Liver (tissue), 8 donors: ENCODE measurements at regions not wholly inside any gene's neighbourhood (a gene's known extent, or its start where the extent isn't known, plus 50 kb on each side); places are given as distances from the start of the nearest gene placed in this dataset.

Source experiments
- DNase-seq: peaks from one replicate; pipeline ENCODE4 v3.0.0-alpha.2; 2017; ENCODE audit warnings: low spot score
- H3K27ac ChIP-seq, 2 donors: one replicate each; pipeline ENCODE4 v1.7.0; 2013; ENCODE audit warnings: inconsistent platforms in 2 of 2, low read length in 2 of 2, control low read depth in 1 of 2, low read depth in 1 of 2, mild to moderate bottlenecking in 1 of 2
- H3K27me3 ChIP-seq, 4 donors: one replicate each; pipeline versions ENCODE4 v1.6.1 to v1.7.0; 2013; ENCODE audit warnings: low read length in 3 of 4, inconsistent platforms in 1 of 4, mild to moderate bottlenecking in 1 of 4, moderate library complexity in 1 of 4; ENCODE audit not compliant: control insufficient read depth in 4 of 4, insufficient read depth in 4 of 4
- H3K36me3 ChIP-seq, 4 donors: one replicate each; pipeline versions ENCODE4 v1.6.1 to v1.7.0; 2013; ENCODE audit warnings: low read length in 3 of 4, mild to moderate bottlenecking in 3 of 4, low read depth in 1 of 4, moderate library complexity in 1 of 4; ENCODE audit not compliant: control insufficient read depth in 4 of 4, insufficient read depth in 3 of 4
- H3K4me1 ChIP-seq, 4 donors: one replicate each; pipeline versions ENCODE4 v1.6.1 to v1.7.0; 2013; ENCODE audit warnings: low read length in 3 of 4, mild to moderate bottlenecking in 3 of 4, moderate library complexity in 1 of 4; ENCODE audit not compliant: control insufficient read depth in 4 of 4, insufficient read depth in 4 of 4
- H3K4me3 ChIP-seq, 3 donors: one replicate each; pipeline versions ENCODE4 v1.6.1 to v1.7.0; 2013; ENCODE audit warnings: low read length in 3 of 3, control low read depth in 1 of 3, low read depth in 1 of 3, mild to moderate bottlenecking in 1 of 3
- H3K9ac ChIP-seq, 2 donors: one replicate each; pipeline ENCODE4 v1.7.0; 2013; ENCODE audit warnings: low read length in 2 of 2, mild to moderate bottlenecking in 2 of 2, moderate library complexity in 2 of 2, control low read depth in 1 of 2, low read depth in 1 of 2
- H3K9me3 ChIP-seq, 4 donors: one replicate each; pipeline versions ENCODE4 v1.6.1 to v1.7.0; 2013; ENCODE audit warnings: low read length in 3 of 4; ENCODE audit not compliant: control insufficient read depth in 4 of 4
- EGR1 ChIP-seq, 2 donors: IDR thresholded peaks; 2 replicates each; pipeline ENCODE4 v1.6.1; 2016 to 2018; ENCODE audit warnings: antibody characterized with exemption in 2 of 2, low read depth in 2 of 2
- FOXA1 ChIP-seq: IDR thresholded peaks from 2 replicates; pipeline ENCODE4 v1.6.1; 2016; ENCODE audit warnings: antibody characterized with exemption
- GABPA ChIP-seq, 2 donors: IDR thresholded peaks in 1 of 2; conservative IDR thresholded peaks in 1 of 2; 2 replicates each; pipeline ENCODE4 v1.6.1; 2016; ENCODE audit warnings: antibody characterized with exemption in 2 of 2, mild to moderate bottlenecking in 1 of 2, moderate library complexity in 1 of 2
- JUND ChIP-seq, 2 donors: IDR thresholded peaks; 2 replicates each; pipeline ENCODE4 v1.6.1; 2016; ENCODE audit warnings: antibody characterized with exemption in 2 of 2
- NR2F2 ChIP-seq: IDR thresholded peaks from 2 replicates; pipeline ENCODE4 v1.6.1; 2016; ENCODE audit warnings: antibody characterized with exemption
- RAD21 ChIP-seq, 2 donors: IDR thresholded peaks; 2 replicates each; pipeline ENCODE4 v1.6.1; 2016; ENCODE audit warnings: antibody characterized with exemption in 2 of 2, mild to moderate bottlenecking in 2 of 2
- REST ChIP-seq: IDR thresholded peaks from 2 replicates; pipeline ENCODE4 v1.6.1; 2016; ENCODE audit warnings: antibody characterized with exemption, mild to moderate bottlenecking
- SP1 ChIP-seq: IDR thresholded peaks from 2 replicates; pipeline ENCODE4 v1.6.1; 2018; ENCODE audit warnings: antibody characterized with exemption, mild to moderate bottlenecking
- WGBS: extraction: QIAGEN DNeasy Blood & Tissue Kit; methylation state at CpG from one replicate; pipeline ENCODE4 v1.1.7; 2013; 5-methylcytosine and 5-hydroxymethylcytosine counted together
- TF ChIP-seq, protein P1 (sequence below): fragments of 150-350 bp; IDR thresholded peaks from 2 replicates; pipeline ENCODE4 v1.5.1; 2017; ENCODE audit warnings: improper control_type of control experiment, low read depth, low read length; ENCODE audit not compliant: missing input control
- TF ChIP-seq, protein P2 (sequence below): IDR thresholded peaks from 2 replicates; pipeline ENCODE4 v1.6.1; 2016; ENCODE audit warnings: antibody characterized with exemption
- donor health status: healthy.
- donor health status: healthy.
- donor health status: healthy.
- donor health status: healthy.
- donor health status: healthy.

- no peaks in the 10 kb centered on the region for H3K4me1 ChIP-seq
- no peak overlapping the region for H3K4me3 ChIP-seq
- TF ChIP-seq NR2F2 (no peak), SP1 (no peak)
- H3K36me3 ChIP-seq, result no peaks in the 10 kb centered on the region
- 92% methylated on average over 15 of the region's 15 CpGs for WGBS
- H3K27me3 ChIP-seq, result no peaks in the 10 kb centered on the region
- DNase-seq, result no peak
- no peaks in the 10 kb centered on the region for H3K9me3 ChIP-seq
- no peak overlapping the region for H3K9ac ChIP-seq
- H3K27ac ChIP-seq, result no peak overlapping the region
These were observed 84.3 kb upstream of the MAP4K4 start for GRCh38 chr2:101613056-101613704.

- H3K4me1 ChIP-seq, result no peaks in the 10 kb centered on the region
- no peaks in the 10 kb centered on the region for H3K27me3 ChIP-seq
- H3K36me3 ChIP-seq, result no peaks in the 10 kb centered on the region
- no peak overlapping the region for H3K4me3 ChIP-seq
- 93% methylated on average over 3 of the region's 3 CpGs for WGBS
- H3K9ac ChIP-seq, result no peak overlapping the region
- no peak overlapping the region for H3K27ac ChIP-seq
- DNase-seq, result no peak
- TF ChIP-seq SP1 (no peak), GABPA (IDR thresholded peaks at IDR 0.05 in 1 of 2, conservative IDR thresholded peaks at IDR 0.05 in 1 of 2) (no peak), RAD21 (IDR thresholded peaks at IDR 0.05) (no peak), JUND (IDR thresholded peaks at IDR 0.05) (no peak), FOXA1 (no peak), EGR1 (IDR thresholded peaks at IDR 0.05; ENCODE audit: low read depth in 2 of 2) (no peak), REST (no peak)
- TF ChIP-seq, protein P1, sequence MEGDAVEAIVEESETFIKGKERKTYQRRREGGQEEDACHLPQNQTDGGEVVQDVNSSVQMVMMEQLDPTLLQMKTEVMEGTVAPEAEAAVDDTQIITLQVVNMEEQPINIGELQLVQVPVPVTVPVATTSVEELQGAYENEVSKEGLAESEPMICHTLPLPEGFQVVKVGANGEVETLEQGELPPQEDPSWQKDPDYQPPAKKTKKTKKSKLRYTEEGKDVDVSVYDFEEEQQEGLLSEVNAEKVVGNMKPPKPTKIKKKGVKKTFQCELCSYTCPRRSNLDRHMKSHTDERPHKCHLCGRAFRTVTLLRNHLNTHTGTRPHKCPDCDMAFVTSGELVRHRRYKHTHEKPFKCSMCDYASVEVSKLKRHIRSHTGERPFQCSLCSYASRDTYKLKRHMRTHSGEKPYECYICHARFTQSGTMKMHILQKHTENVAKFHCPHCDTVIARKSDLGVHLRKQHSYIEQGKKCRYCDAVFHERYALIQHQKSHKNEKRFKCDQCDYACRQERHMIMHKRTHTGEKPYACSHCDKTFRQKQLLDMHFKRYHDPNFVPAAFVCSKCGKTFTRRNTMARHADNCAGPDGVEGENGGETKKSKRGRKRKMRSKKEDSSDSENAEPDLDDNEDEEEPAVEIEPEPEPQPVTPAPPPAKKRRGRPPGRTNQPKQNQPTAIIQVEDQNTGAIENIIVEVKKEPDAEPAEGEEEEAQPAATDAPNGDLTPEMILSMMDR, result no peak
- TF ChIP-seq, protein P2, sequence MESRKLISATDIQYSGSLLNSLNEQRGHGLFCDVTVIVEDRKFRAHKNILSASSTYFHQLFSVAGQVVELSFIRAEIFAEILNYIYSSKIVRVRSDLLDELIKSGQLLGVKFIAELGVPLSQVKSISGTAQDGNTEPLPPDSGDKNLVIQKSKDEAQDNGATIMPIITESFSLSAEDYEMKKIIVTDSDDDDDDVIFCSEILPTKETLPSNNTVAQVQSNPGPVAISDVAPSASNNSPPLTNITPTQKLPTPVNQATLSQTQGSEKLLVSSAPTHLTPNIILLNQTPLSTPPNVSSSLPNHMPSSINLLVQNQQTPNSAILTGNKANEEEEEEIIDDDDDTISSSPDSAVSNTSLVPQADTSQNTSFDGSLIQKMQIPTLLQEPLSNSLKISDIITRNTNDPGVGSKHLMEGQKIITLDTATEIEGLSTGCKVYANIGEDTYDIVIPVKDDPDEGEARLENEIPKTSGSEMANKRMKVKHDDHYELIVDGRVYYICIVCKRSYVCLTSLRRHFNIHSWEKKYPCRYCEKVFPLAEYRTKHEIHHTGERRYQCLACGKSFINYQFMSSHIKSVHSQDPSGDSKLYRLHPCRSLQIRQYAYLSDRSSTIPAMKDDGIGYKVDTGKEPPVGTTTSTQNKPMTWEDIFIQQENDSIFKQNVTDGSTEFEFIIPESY, result no peak
- H3K9me3 ChIP-seq, result no peaks in the 10 kb centered on the region
These were observed 85.5 kb upstream of the MAP4K4 start for GRCh38 chr2:101612019-101612418.
